SK-N-MC (cell line): ENCODE measurements at regions not wholly inside any gene's neighbourhood (a gene's known extent, or its start where the extent isn't known, plus 50 kb on each side); places are given as distances from the start of the nearest gene placed in this dataset.

ENCODE experiments used
- EZH2 ChIP-seq: fragments of 200-600 bp; sonication (generic); IDR thresholded peaks from one replicate; pipeline ENCODE4 v1.6.1; 2017; ENCODE audit warnings: antibody characterized with exemption
- FOXP2 ChIP-seq: optimal IDR thresholded peaks from 2 replicates; pipeline ENCODE3; 2011; ENCODE audit warnings: mild to moderate bottlenecking, moderate library complexity; ENCODE audit not compliant: insufficient read depth; ENCODE audit errors: extremely low read length, control extremely low read depth
- POLR2AphosphoS5 ChIP-seq: IDR thresholded peaks from 2 replicates; pipeline ENCODE4 v1.6.1; 2012; ENCODE audit warnings: mild to moderate bottlenecking, low read depth, low read length, borderline replicate concordance

GRCh38 chr20:16968099-16968498 lies 219.9 kb downstream of the OTOR start:
- TF ChIP-seq EZH2, result no peak
- no peak for TF ChIP-seq POLR2AphosphoS5
- no peak for TF ChIP-seq FOXP2
